ENCODE measurements at regions not wholly inside any gene's neighbourhood (a gene's known extent, or its start where the extent isn't known, plus 50 kb on each side); places are given as distances from the start of the nearest gene placed in this dataset.

DNA sequence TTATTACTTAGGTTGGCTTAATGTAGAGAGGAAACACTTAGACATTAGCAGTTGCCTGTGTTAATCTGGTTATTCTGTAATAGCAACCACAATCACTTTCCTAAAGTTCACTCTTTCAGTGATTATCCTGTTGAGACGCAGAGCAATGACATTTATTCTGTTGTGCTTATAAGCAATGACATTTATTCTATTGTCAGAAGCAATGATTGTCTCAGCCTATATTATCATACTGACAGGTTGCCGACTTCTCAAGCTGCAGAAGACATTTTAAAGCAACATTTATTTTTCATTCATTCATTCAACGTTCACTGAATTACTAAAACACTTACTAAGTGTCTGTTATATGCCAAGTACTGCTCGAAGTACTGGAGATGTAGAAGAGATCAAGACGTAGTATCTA, 193.5 kb upstream of the SLITRK3 start:
- H3K9me3 Mint-ChIP-seq = peaks cover 5% of the 10 kb centered on the region
- H3K36me3 Mint-ChIP-seq = no peaks in the 10 kb centered on the region
- no peaks in the 10 kb centered on the region for H3K27me3 Mint-ChIP-seq (ENCODE audit: low read depth)
- TF ChIP-seq, protein P1, sequence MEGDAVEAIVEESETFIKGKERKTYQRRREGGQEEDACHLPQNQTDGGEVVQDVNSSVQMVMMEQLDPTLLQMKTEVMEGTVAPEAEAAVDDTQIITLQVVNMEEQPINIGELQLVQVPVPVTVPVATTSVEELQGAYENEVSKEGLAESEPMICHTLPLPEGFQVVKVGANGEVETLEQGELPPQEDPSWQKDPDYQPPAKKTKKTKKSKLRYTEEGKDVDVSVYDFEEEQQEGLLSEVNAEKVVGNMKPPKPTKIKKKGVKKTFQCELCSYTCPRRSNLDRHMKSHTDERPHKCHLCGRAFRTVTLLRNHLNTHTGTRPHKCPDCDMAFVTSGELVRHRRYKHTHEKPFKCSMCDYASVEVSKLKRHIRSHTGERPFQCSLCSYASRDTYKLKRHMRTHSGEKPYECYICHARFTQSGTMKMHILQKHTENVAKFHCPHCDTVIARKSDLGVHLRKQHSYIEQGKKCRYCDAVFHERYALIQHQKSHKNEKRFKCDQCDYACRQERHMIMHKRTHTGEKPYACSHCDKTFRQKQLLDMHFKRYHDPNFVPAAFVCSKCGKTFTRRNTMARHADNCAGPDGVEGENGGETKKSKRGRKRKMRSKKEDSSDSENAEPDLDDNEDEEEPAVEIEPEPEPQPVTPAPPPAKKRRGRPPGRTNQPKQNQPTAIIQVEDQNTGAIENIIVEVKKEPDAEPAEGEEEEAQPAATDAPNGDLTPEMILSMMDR (IDR thresholded peaks at IDR 0.05; ENCODE audit: unreplicated experiment) = no peak
- H3K27ac Mint-ChIP-seq = no peak overlapping the region
- no peaks in the 10 kb centered on the region for H3K4me1 Mint-ChIP-seq
- no peak for DNase-seq (ENCODE audit: low spot score in 2 of 2, unreplicated experiment in 2 of 2)
- no peak overlapping the region for H3K4me3 Mint-ChIP-seq

DNA sequence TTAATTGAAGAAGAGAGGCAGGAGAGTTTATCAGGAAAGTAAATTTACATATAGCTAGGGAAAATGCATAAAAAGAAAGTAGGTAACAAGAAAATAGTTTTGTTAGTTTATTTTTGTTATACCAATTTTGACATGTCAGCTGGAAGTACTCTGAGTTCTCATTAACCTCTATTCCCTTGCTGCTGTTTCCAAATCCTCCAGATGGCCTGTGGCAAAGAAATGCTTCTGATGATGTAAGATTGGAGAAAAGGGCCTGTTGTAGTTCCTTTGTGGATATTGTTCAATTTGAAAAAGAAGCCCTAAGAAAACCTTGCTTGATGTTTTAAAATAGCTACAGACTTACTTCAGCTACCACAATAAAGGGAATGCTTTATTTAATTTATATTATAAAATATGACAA, 192.9 kb upstream of the SLITRK3 start:
- DNase-seq (ENCODE audit: low spot score in 2 of 2, unreplicated experiment in 2 of 2) = no peak
- Mint-ChIP-seq H3K27ac (no peak overlapping the region), H3K36me3 (no peaks in the 10 kb centered on the region), H3K9me3 (peaks cover 5% of the 10 kb centered on the region), H3K4me1 (no peaks in the 10 kb centered on the region), H3K4me3 (no peak overlapping the region), H3K27me3 (ENCODE audit: low read depth) (no peaks in the 10 kb centered on the region)
- TF ChIP-seq, protein P1 (IDR thresholded peaks at IDR 0.05; ENCODE audit: unreplicated experiment) = no peak

DNA sequence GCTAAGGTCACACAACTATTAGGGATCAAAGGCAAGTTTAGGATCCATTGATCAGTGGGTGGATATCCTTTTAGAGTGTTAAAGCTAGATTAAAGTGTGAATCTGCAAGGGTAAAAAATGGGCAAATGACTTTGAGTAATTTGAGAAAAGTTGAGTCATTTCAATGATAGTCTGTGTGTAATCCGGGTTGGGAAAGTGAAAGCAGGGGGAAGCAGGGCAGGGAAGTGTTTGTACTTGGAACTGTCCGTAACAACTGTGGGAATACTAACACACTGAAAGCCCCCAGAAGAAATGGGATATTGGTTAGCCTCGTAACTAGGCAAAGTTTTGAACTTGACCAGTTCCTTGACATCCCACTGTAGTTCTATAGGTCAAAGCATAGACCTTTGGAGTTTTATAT, 187.2 kb upstream of the SLITRK3 start:
- H3K36me3 Mint-ChIP-seq = no peaks in the 10 kb centered on the region
- no peak for DNase-seq (ENCODE audit: low spot score in 2 of 2, unreplicated experiment in 2 of 2)
- H3K4me3 Mint-ChIP-seq = no peak overlapping the region
- H3K4me1 Mint-ChIP-seq = no peaks in the 10 kb centered on the region
- no peaks in the 10 kb centered on the region for H3K27me3 Mint-ChIP-seq (ENCODE audit: low read depth)
- TF ChIP-seq, protein P1 (IDR thresholded peaks at IDR 0.05; ENCODE audit: unreplicated experiment) = no peak
- H3K9me3 Mint-ChIP-seq = peaks cover 5% of the 10 kb centered on the region
- no peak overlapping the region for H3K27ac Mint-ChIP-seq

DNA sequence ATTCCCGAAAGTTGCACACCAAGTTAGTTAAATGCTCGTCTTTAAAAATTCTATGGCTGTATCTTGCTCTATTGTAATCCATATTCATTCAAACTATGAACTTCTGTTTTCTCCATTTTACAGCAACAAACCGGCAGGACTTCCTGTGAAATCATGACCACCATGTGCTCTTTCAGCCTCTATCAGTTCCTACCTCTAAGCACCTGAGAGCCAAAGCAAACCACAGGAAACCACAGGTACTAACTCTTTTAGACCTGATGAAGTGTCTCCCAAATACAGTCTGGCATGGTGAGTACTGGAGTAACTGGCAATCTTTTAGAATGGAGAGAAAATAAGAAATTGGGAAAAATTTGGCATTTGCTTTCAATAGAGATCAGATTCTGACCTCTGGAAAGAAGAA, 186.5 kb upstream of the SLITRK3 start:
- DNase-seq (ENCODE audit: low spot score in 2 of 2, unreplicated experiment in 2 of 2) = no peak
- no peak overlapping the region for H3K27ac Mint-ChIP-seq
- H3K27me3 Mint-ChIP-seq (ENCODE audit: low read depth) = no peaks in the 10 kb centered on the region
- H3K4me1 Mint-ChIP-seq = no peaks in the 10 kb centered on the region
- TF ChIP-seq, protein P1 (IDR thresholded peaks at IDR 0.05; ENCODE audit: unreplicated experiment) = no peak
- no peaks in the 10 kb centered on the region for H3K36me3 Mint-ChIP-seq
- no peak overlapping the region for H3K4me3 Mint-ChIP-seq
- H3K9me3 Mint-ChIP-seq = no peaks in the 10 kb centered on the region

DNA sequence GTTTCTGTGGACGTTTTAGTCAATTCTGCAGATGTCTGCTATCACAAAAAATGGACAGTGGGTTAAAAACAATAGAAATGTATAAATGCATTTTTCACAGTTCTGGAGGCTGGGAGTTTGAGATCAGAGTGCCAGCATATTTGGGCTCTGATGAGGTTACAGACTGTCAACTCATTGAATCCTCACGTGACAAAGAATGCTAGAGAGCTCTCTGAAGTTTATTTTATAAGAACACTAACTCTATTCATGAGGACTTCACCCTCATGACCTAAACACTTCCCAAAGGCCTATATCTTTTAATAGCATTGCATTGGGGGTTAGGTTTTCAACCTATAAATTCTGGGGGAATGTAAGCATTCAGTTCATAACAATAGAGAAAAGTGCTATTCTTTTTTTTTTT, 182.6 kb upstream of the SLITRK3 start:
- Mint-ChIP-seq H3K4me1 (no peaks in the 10 kb centered on the region), H3K4me3 (no peak overlapping the region), H3K9me3 (no peaks in the 10 kb centered on the region), H3K27ac (no peak overlapping the region), H3K27me3 (ENCODE audit: low read depth) (no peaks in the 10 kb centered on the region), H3K36me3 (no peaks in the 10 kb centered on the region)
- DNase-seq (ENCODE audit: low spot score in 2 of 2, unreplicated experiment in 2 of 2) = no peak
- TF ChIP-seq, protein P1 (IDR thresholded peaks at IDR 0.05; ENCODE audit: unreplicated experiment) = no peak

DNA sequence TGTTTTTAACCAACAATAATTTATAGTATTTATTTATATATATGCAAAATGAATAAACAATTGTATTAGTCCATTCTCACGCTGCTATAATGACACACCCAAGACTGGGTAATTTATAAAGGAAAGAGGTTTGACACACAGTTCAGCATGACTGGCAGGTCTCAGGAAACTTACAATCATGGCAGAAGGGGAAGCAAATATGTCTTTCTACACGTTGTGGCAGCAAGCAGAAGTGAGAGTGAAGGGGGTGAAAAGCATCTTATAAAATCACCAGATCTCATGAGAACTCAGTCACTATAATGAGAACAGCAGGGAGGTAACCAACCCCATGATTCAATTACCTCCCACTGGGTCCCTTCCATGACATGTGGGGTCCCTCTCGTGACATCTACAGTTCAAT, 162.8 kb upstream of the SLITRK3 start:
- H3K4me3 Mint-ChIP-seq = no peak overlapping the region
- no peak overlapping the region for H3K27ac Mint-ChIP-seq
- DNase-seq (ENCODE audit: low spot score in 2 of 2, unreplicated experiment in 2 of 2) = no peak
- no peaks in the 10 kb centered on the region for H3K4me1 Mint-ChIP-seq
- H3K27me3 Mint-ChIP-seq (ENCODE audit: low read depth) = no peaks in the 10 kb centered on the region
- TF ChIP-seq, protein P1 (IDR thresholded peaks at IDR 0.05; ENCODE audit: unreplicated experiment) = no peak
- H3K9me3 Mint-ChIP-seq = no peaks in the 10 kb centered on the region
- no peaks in the 10 kb centered on the region for H3K36me3 Mint-ChIP-seq
